Upper lobe of left lung (tissue), 4 donors: ENCODE measurements at regions not wholly inside any gene's neighbourhood (a gene's known extent, or its start where the extent isn't known, plus 50 kb on each side); places are given as distances from the start of the nearest gene placed in this dataset.

Experiments used
- CTCF ChIP-seq, 6 experiments: fragments of 450-650 bp in 4 of 6; fragments of 200-600 bp in 2 of 6; sonication (generic) in 2 of 6; IDR thresholded peaks; one replicate each; pipeline ENCODE4 v1.5.1; 2016 to 2019; ENCODE audit warnings: antibody characterized with exemption in 6 of 6
- POLR2A ChIP-seq, 4 donors: fragments of 450-650 bp; IDR thresholded peaks; one replicate each; pipeline ENCODE4 v1.5.1; 2016 to 2017; ENCODE audit warnings: antibody characterized with exemption in 4 of 4, mild to moderate bottlenecking in 2 of 4
- POLR2AphosphoS5 ChIP-seq, 2 donors: sonication (generic); formaldehyde crosslinking; IDR thresholded peaks; one replicate each; pipeline ENCODE4 v1.5.1; 2017; ENCODE audit warnings: antibody characterized with exemption in 2 of 2

DNA sequence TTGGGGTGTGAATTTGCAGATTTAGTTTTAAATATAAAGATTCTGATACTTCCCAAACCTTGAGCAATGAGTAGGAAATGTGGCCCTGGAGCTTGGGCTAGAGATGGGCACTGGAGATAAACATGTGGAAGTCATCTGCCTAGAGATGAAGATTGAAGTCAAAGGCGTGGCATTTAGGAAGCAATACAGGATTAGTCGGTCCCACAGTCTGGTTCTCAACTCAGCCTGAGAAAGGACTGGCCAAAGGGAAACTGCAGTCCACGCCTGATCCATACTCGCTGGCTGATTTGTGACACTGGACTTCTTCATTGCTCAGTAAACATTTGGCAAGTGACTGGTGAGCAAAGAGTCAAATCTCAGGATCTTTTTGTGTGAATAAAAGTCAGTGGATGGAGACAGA is 268.2 kb upstream of the ATP2B1 start:
- TF ChIP-seq POLR2A (IDR thresholded peaks at IDR 0.05) (no peak), CTCF (IDR thresholded peaks at IDR 0.05) (no peak), POLR2AphosphoS5 (IDR thresholded peaks at IDR 0.05) (no peak)
